BJ (cell line): ENCODE measurements at regions not wholly inside any gene's neighbourhood (a gene's known extent, or its start where the extent isn't known, plus 50 kb on each side); places are given as distances from the start of the nearest gene placed in this dataset.

ENCODE experiments used
- CTCF ChIA-PET: fragments of 350-600 bp; formaldehyde crosslinking; extraction: SDS; loops from one replicate; lab custom pipeline; 2021; ENCODE audit warnings: antibody characterized with exemption, inconsistent platforms; lab: Yijun Ruan, JAX
- POLR2A ChIA-PET: fragments of 300-600 bp; sonication (Branson Sonifier 250); formaldehyde crosslinking; extraction: SDS; loops from one replicate; lab custom pipeline; 2021; ENCODE audit warnings: antibody characterized with exemption; lab: Charles Lee
- DNase-seq: peaks from one replicate; pipeline ENCODE4 v3.0.0-alpha.2; 2011; ENCODE audit warnings: low read depth
- H3K27me3 ChIP-seq: 2 replicates; pipeline ENCODE4 v1.6.0; 2011; ENCODE audit warnings: low read length; ENCODE audit not compliant: control insufficient read depth, insufficient read depth
- H3K36me3 ChIP-seq: 2 replicates; pipeline ENCODE4 v1.5.1; 2011; ENCODE audit warnings: low read length; ENCODE audit not compliant: control insufficient read depth, insufficient read depth
- H3K4me3 ChIP-seq: 2 replicates; pipeline ENCODE4 v1.5.1; 2011; ENCODE audit warnings: low read depth, mild to moderate bottlenecking, control low read depth, low read length
- CTCF ChIP-seq: IDR thresholded peaks from 2 replicates; pipeline ENCODE4 v1.5.1; 2011; ENCODE audit warnings: low read depth, mild to moderate bottlenecking, control low read depth, inconsistent platforms, low read length, moderate library complexity; ENCODE audit not compliant: insufficient read depth

- ChIA-PET CTCF (no interaction called here), POLR2A (no interaction called here)
- no peaks in the 10 kb centered on the region for H3K36me3 ChIP-seq
- H3K27me3 ChIP-seq, result no peaks in the 10 kb centered on the region
- no peak for TF ChIP-seq CTCF
- no peak for DNase-seq
- H3K4me3 ChIP-seq, result no peak overlapping the region
Observed at GRCh38 chr2:52776571-52776970, 991.0 kb upstream of the CHAC2 start.

- TF ChIP-seq CTCF, result no peak
- POLR2A ChIA-PET, result no interaction called here
- no peak for DNase-seq
- CTCF ChIA-PET, result no interaction called here
- H3K4me3 ChIP-seq, result no peak overlapping the region
- no peaks in the 10 kb centered on the region for H3K36me3 ChIP-seq
- no peaks in the 10 kb centered on the region for H3K27me3 ChIP-seq
Observed at GRCh38 chr2:52775674-52776073, 991.9 kb upstream of the CHAC2 start.

- no peak for DNase-seq
- POLR2A ChIA-PET, result no interaction called here
- no peak for TF ChIP-seq CTCF
- Histone ChIP-seq H3K36me3 (no peaks in the 10 kb centered on the region), H3K4me3 (no peak overlapping the region), H3K27me3 (no peaks in the 10 kb centered on the region)
- CTCF ChIA-PET, result no interaction called here
Observed at GRCh38 chr2:52765735-52766134, 1001.9 kb upstream of the CHAC2 start.

- H3K4me3 ChIP-seq, result no peak overlapping the region
- DNase-seq, result no peak
- H3K36me3 ChIP-seq, result no peaks in the 10 kb centered on the region
- ChIA-PET POLR2A (no interaction called here), CTCF (no interaction called here)
- TF ChIP-seq CTCF, result no peak
- H3K27me3 ChIP-seq, result no peaks in the 10 kb centered on the region
Observed at GRCh38 chr2:52749764-52750163, 1017.8 kb upstream of the CHAC2 start.

GRCh38 chr2:52745144-52745543 is 1022.5 kb upstream of the CHAC2 start:
- no peak for DNase-seq
- H3K4me3 ChIP-seq, result no peak overlapping the region
- ChIA-PET CTCF (no interaction called here), POLR2A (no interaction called here)
- no peaks in the 10 kb centered on the region for H3K27me3 ChIP-seq
- TF ChIP-seq CTCF, result no peak
- H3K36me3 ChIP-seq, result no peaks in the 10 kb centered on the region
